Parathyroid adenoma (tissue), 2 donors: ENCODE measurements at regions not wholly inside any gene's neighbourhood (a gene's known extent, or its start where the extent isn't known, plus 50 kb on each side); places are given as distances from the start of the nearest gene placed in this dataset.
"Not testable (repeated sequence)": the region's sequence is repeated elsewhere in the genome, so short reads cannot be mapped to it uniquely, and the experiment has no call there.

Experiments
- H2AFZ ChIP-seq: fragments of 300-600 bp; sonication (generic); one replicate; pipeline ENCODE4 v1.7.0; 2017; ENCODE audit warnings: antibody characterized with exemption, mild to moderate bottlenecking
- H3K27ac ChIP-seq: fragments of 300-600 bp; sonication (generic); one replicate; pipeline ENCODE4 v1.7.0; 2017
- H3K27me3 ChIP-seq: fragments of 300-600 bp; sonication (generic); one replicate; pipeline ENCODE4 v1.7.0; 2017; ENCODE audit warnings: low read length; ENCODE audit not compliant: control insufficient read depth, insufficient read depth
- H3K36me3 ChIP-seq: fragments of 300-600 bp; sonication (generic); one replicate; pipeline ENCODE4 v1.7.0; 2017; ENCODE audit warnings: low read length; ENCODE audit not compliant: control insufficient read depth, insufficient read depth
- H3K4me1 ChIP-seq: fragments of 300-600 bp; sonication (generic); one replicate; pipeline ENCODE4 v1.7.0; 2017; ENCODE audit warnings: control low read depth
- H3K4me2 ChIP-seq: fragments of 300-600 bp; sonication (generic); one replicate; pipeline ENCODE4 v1.7.0; 2017; ENCODE audit warnings: low read length
- H3K4me3 ChIP-seq: fragments of 300-600 bp; sonication (generic); one replicate; pipeline ENCODE4 v1.7.0; 2017; ENCODE audit warnings: low read depth, low read length
- H3K79me2 ChIP-seq: fragments of 300-600 bp; sonication (generic); one replicate; pipeline ENCODE4 v1.7.0; 2017; ENCODE audit warnings: control low read depth
- H3K9ac ChIP-seq: fragments of 300-600 bp; sonication (generic); one replicate; pipeline ENCODE4 v1.7.0; 2017; ENCODE audit warnings: mild to moderate bottlenecking
- H3K9me3 ChIP-seq: fragments of 300-600 bp; sonication (generic); one replicate; pipeline ENCODE4 v1.7.0; 2017; ENCODE audit warnings: low read length; ENCODE audit not compliant: control insufficient read depth
- TF ChIP-seq, protein P1 (sequence below): fragments of 300-600 bp; sonication (generic); IDR thresholded peaks from one replicate; pipeline ENCODE4 v1.7.0; 2017; ENCODE audit warnings: antibody characterized with exemption, mild to moderate bottlenecking
- donor health status: primary hyperparathyroidism.

DNA sequence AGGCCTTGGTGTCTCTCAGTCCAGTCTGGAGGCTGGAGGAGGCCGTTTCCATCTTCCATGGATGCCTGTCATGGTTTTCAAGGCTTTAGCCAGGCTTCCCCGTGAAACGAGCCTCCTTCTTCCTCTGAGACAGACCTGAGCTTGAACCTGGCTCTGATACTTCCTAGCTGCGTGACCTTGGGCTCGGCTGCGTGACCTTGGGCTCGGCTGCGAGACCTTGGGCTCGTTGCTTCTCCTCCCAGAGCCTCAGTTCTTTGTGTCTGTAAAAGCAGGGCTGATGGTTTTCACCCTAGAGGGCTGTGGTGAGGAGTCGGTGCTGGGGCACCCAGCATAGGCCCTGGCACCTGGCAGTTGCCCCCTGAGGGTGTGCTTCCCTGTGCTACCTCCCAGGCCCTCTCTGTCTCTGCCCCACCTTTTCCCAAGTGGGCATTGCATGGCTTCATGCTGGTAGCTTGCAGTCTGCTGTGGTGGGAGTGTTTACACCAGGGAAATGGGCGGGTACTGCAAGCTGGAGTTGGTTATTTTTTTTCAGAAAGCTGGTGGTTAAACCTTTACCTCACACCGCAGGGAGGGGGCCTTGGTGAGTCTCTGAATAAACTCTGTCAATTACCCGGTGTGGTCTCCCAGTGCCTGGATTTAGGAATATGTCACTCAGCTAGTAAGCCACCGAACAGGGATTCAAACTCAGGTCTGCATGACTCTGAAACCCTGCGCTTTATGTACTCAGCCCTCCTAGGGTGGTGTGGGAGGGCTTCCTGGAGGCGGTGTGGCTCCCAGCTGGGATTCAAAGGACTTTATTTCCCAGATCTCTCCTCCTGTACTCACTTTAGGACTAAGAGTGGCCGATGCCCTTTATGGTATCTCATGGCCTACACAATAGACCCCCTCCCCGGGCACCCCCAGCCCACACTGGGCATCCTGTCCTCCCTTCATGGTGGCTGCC is 129.0 kb upstream of the CIBAR2 start:
- TF ChIP-seq, protein P1, sequence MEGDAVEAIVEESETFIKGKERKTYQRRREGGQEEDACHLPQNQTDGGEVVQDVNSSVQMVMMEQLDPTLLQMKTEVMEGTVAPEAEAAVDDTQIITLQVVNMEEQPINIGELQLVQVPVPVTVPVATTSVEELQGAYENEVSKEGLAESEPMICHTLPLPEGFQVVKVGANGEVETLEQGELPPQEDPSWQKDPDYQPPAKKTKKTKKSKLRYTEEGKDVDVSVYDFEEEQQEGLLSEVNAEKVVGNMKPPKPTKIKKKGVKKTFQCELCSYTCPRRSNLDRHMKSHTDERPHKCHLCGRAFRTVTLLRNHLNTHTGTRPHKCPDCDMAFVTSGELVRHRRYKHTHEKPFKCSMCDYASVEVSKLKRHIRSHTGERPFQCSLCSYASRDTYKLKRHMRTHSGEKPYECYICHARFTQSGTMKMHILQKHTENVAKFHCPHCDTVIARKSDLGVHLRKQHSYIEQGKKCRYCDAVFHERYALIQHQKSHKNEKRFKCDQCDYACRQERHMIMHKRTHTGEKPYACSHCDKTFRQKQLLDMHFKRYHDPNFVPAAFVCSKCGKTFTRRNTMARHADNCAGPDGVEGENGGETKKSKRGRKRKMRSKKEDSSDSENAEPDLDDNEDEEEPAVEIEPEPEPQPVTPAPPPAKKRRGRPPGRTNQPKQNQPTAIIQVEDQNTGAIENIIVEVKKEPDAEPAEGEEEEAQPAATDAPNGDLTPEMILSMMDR: no peak
- no peaks in the 10 kb centered on the region for H3K4me1 ChIP-seq
- H3K27ac ChIP-seq: no peak overlapping the region

DNA sequence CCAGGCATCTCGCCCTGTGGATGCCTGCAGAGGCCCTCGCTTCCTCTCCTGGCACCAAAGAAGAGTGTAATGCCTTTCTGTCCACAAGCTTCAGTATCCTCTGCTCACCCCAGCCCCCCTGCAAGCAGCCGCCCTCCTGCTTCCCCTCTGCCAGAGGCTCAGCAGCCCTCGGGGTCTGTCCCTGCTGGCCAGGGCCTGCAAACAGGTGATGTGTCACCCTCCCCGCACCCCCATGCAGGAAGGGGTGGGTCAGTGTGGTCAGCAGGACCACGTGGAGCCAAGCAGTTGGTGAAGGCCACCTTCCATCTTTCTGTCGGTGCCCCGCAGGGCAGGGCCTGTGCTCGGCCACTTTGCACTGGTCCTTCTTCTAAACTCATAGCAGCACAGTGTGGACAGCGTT is 129.9 kb upstream of the CIBAR2 start:
- Histone ChIP-seq H3K4me1 (no peaks in the 10 kb centered on the region), H3K27me3 (no peaks in the 10 kb centered on the region), H3K4me2 (no peak overlapping the region), H3K36me3 (no peaks in the 10 kb centered on the region), H3K9me3 (no peaks in the 10 kb centered on the region), H3K27ac (no peak overlapping the region), H2AFZ (no peak overlapping the region), H3K9ac (no peak overlapping the region), H3K4me3 (no peak overlapping the region), H3K79me2 (peaks cover 9% of the 10 kb centered on the region)
- TF ChIP-seq, protein P1: no peak

More for the DNA sequence above, 129.0 kb upstream of the CIBAR2 start:
- Histone ChIP-seq H3K9ac (no peak overlapping the region), H2AFZ (no peak overlapping the region), H3K36me3 (no peaks in the 10 kb centered on the region), H3K4me3 (no peak overlapping the region), H3K9me3 (no peaks in the 10 kb centered on the region), H3K27me3 (no peaks in the 10 kb centered on the region), H3K4me2 (no peak overlapping the region), H3K79me2 (peaks cover 6% of the 10 kb centered on the region)

GRCh38 chr16:85243308-85243707 is 131.0 kb upstream of the CIBAR2 start:
- Histone ChIP-seq H3K27ac (no peak overlapping the region), H3K4me2 (no peak overlapping the region), H3K9ac (no peak overlapping the region), H3K9me3 (no peaks in the 10 kb centered on the region), H3K79me2 (peaks cover 16% of the 10 kb centered on the region), H2AFZ (no peak overlapping the region), H3K4me3 (no peak overlapping the region), H3K4me1 (no peaks in the 10 kb centered on the region), H3K27me3 (no peaks in the 10 kb centered on the region), H3K36me3 (no peaks in the 10 kb centered on the region)
- TF ChIP-seq, protein P1: no peak

- not testable (repeated sequence) for H3K4me3 ChIP-seq, H3K27me3 ChIP-seq, H3K36me3 ChIP-seq, H3K27ac ChIP-seq, H3K9me3 ChIP-seq, H3K4me2 ChIP-seq, H3K4me1 ChIP-seq, H2AFZ ChIP-seq, H3K9ac ChIP-seq
- H3K79me2 ChIP-seq: peaks cover 20% of the 10 kb centered on the region
Measured at GRCh38 chr16:85244452-85244851, 132.2 kb upstream of the CIBAR2 start.

- no peaks in the 10 kb centered on the region for H3K4me1 ChIP-seq
- H3K9me3 ChIP-seq: no peaks in the 10 kb centered on the region
- H3K27ac ChIP-seq: no peak overlapping the region
- peak overlapping the region; percentile 38 for H3K4me2 ChIP-seq
- peaks cover 22% of the 10 kb centered on the region for H3K79me2 ChIP-seq
- no peak overlapping the region for H2AFZ ChIP-seq
- TF ChIP-seq, protein P1: peak; percentile 89
- no peaks in the 10 kb centered on the region for H3K27me3 ChIP-seq
- H3K9ac ChIP-seq: no peak overlapping the region
- H3K4me3 ChIP-seq: no peak overlapping the region
- no peaks in the 10 kb centered on the region for H3K36me3 ChIP-seq
Measured at GRCh38 chr16:85245307-85246172, 133.3 kb upstream of the CIBAR2 start.
